Karpas-422 (cell line): ENCODE measurements at regions not wholly inside any gene's neighbourhood (a gene's known extent, or its start where the extent isn't known, plus 50 kb on each side); places are given as distances from the start of the nearest gene placed in this dataset.
A peak's percentile ranks its signal among the peaks of the same experiment; 100 is the strongest.

Source experiments
- DNase-seq: peaks from one replicate; pipeline ENCODE4 v3.0.0-alpha.2; 2015
- H2AFZ ChIP-seq: fragments of 200-600 bp; sonication (generic); 2 replicates; pipeline ENCODE4 v1.6.1; 2014; ENCODE audit warnings: antibody characterized with exemption, low read length, mixed read lengths
- H3K27ac ChIP-seq: fragments of 200-600 bp; sonication (generic); 2 replicates; pipeline ENCODE4 v1.5.1; 2014; ENCODE audit warnings: mild to moderate bottlenecking, low read length, moderate library complexity
- H3K27me3 ChIP-seq: fragments of 200-600 bp; sonication (generic); 2 replicates; pipeline ENCODE4 v1.6.1; 2014; ENCODE audit warnings: low read length, mixed read lengths
- H3K36me3 ChIP-seq: fragments of 200-600 bp; sonication (generic); 2 replicates; pipeline ENCODE4 v1.6.1; 2014; ENCODE audit warnings: low read length, mixed read lengths; ENCODE audit not compliant: insufficient read depth
- H3K4me1 ChIP-seq: fragments of 200-600 bp; sonication (generic); 2 replicates; pipeline ENCODE4 v1.6.1; 2014; ENCODE audit warnings: mild to moderate bottlenecking, low read length, mixed read lengths
- H3K4me2 ChIP-seq: fragments of 200-600 bp; sonication (generic); 2 replicates; pipeline ENCODE4 v1.6.1; 2014; ENCODE audit warnings: low read length, low read depth, mild to moderate bottlenecking; ENCODE audit not compliant: poor library complexity, severe bottlenecking
- H3K4me3 ChIP-seq: fragments of 200-600 bp; sonication (generic); 2 replicates; pipeline ENCODE4 v1.5.1; 2014; ENCODE audit warnings: mild to moderate bottlenecking, antibody characterized with exemption, low read length, mixed read lengths
- H3K79me2 ChIP-seq: fragments of 200-600 bp; sonication (generic); 2 replicates; pipeline ENCODE4 v1.6.1; 2014; ENCODE audit warnings: mild to moderate bottlenecking, low read length, mixed read lengths
- H3K9ac ChIP-seq: fragments of 200-600 bp; sonication (generic); 2 replicates; pipeline ENCODE4 v1.6.0; 2014; ENCODE audit warnings: low read length
- H3K9me2 ChIP-seq: fragments of 200-600 bp; sonication (generic), shearing (Covaris generic); replicated peaks from 2 replicates; pipeline ENCODE4 v1.6.0; 2014; ENCODE audit warnings: mild to moderate bottlenecking, low read length, moderate library complexity; ENCODE audit not compliant: insufficient read depth
- H3K9me3 ChIP-seq: fragments of 300-700, 200-600 bp; sonication (generic); 2 replicates; pipeline ENCODE4 v1.6.1; 2014; ENCODE audit warnings: low read length, mixed read lengths
- H4K20me1 ChIP-seq: fragments of 200-600 bp; sonication (generic); 2 replicates; pipeline ENCODE4 v1.6.1; 2014; ENCODE audit warnings: mild to moderate bottlenecking, antibody characterized with exemption, low read length, low read depth; ENCODE audit not compliant: insufficient read depth

DNA sequence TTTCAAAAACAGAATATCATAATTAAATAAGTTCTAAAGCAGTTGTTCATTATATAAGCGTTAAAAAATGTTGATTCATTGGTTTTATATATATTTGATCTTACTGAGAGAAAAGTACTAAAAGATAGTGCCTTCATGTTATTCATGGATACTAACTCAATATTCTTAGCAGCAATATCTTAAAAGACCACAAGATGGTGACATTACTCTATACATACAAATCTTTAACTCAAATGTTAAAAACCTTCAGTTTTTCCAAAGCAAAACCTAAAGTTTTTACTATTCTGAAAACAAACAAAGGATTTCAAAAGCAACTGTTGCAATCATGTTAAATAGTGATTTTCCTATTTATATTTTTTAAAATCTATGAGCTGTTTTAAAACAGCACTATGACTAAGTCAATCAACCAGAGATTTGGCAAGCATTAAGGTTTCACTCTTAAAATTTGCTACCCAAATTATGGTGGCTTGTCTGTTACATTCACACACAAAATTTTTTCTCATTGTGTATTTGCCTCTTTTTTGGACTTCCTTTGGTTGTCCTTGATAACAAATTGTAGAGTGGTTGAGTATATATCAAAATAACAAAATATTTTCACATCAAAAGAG lies 50.1 kb upstream of the RERGL start:
- H3K27me3 ChIP-seq, result no peaks in the 10 kb centered on the region
- no peaks in the 10 kb centered on the region for H3K9me2 ChIP-seq
- no peaks in the 10 kb centered on the region for H3K36me3 ChIP-seq
- H2AFZ ChIP-seq, result no peak overlapping the region
- H4K20me1 ChIP-seq, result no peaks in the 10 kb centered on the region
- peak; percentile 65 for DNase-seq
- no peak overlapping the region for H3K4me3 ChIP-seq
- H3K9ac ChIP-seq, result no peak overlapping the region
- no peaks in the 10 kb centered on the region for H3K4me1 ChIP-seq
- no peak overlapping the region for H3K4me2 ChIP-seq
- no peaks in the 10 kb centered on the region for H3K79me2 ChIP-seq
- H3K27ac ChIP-seq, result no peak overlapping the region
- H3K9me3 ChIP-seq, result no peaks in the 10 kb centered on the region
